ENCODE measurements at regions not wholly inside any gene's neighbourhood (a gene's known extent, or its start where the extent isn't known, plus 50 kb on each side); places are given as distances from the start of the nearest gene placed in this dataset.

DNA sequence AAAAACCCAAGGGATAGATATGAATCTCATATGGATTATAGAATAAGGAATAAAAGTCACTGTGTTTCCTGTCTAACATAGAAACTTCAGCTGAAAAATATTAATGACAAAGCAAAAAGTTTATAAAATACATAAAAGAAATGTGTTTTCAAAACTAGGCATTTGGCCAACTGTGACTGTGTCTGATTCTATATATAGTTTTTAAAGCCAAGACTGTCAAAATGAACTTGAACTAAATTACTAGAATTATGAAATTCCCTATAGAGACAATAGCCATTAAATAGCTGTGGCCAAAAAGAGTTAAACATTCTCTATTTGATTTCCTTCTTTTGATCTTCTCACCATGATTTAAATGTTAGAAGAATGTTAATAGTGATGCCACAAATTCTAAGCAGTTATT lies 311.2 kb upstream of the SEMA3D start:
- TF ChIP-seq, protein P1, sequence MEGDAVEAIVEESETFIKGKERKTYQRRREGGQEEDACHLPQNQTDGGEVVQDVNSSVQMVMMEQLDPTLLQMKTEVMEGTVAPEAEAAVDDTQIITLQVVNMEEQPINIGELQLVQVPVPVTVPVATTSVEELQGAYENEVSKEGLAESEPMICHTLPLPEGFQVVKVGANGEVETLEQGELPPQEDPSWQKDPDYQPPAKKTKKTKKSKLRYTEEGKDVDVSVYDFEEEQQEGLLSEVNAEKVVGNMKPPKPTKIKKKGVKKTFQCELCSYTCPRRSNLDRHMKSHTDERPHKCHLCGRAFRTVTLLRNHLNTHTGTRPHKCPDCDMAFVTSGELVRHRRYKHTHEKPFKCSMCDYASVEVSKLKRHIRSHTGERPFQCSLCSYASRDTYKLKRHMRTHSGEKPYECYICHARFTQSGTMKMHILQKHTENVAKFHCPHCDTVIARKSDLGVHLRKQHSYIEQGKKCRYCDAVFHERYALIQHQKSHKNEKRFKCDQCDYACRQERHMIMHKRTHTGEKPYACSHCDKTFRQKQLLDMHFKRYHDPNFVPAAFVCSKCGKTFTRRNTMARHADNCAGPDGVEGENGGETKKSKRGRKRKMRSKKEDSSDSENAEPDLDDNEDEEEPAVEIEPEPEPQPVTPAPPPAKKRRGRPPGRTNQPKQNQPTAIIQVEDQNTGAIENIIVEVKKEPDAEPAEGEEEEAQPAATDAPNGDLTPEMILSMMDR (IDR thresholded peaks at IDR 0.05), result no peak
- TF ChIP-seq EZH2 (IDR thresholded peaks at IDR 0.05; ENCODE audit: borderline replicate concordance, insufficient read depth, low read depth, low read length, poor library complexity, severe bottlenecking), result no peak
